Astrocyte (in vitro differentiated cells and primary cell): ENCODE measurements at regions not wholly inside any gene's neighbourhood (a gene's known extent, or its start where the extent isn't known, plus 50 kb on each side); places are given as distances from the start of the nearest gene placed in this dataset.

ENCODE experiments used
- EZH2 ChIP-seq: IDR thresholded peaks from 2 replicates; pipeline ENCODE4 v1.6.1; 2012; ENCODE audit warnings: mild to moderate bottlenecking, low read length, inconsistent platforms; ENCODE audit not compliant: insufficient read depth
- TF ChIP-seq, protein P1 (sequence below): IDR thresholded peaks from 2 replicates; pipeline ENCODE4 v1.5.1; 2011; ENCODE audit warnings: low read depth, mild to moderate bottlenecking, inconsistent platforms, low read length, moderate library complexity; ENCODE audit not compliant: insufficient read depth

DNA sequence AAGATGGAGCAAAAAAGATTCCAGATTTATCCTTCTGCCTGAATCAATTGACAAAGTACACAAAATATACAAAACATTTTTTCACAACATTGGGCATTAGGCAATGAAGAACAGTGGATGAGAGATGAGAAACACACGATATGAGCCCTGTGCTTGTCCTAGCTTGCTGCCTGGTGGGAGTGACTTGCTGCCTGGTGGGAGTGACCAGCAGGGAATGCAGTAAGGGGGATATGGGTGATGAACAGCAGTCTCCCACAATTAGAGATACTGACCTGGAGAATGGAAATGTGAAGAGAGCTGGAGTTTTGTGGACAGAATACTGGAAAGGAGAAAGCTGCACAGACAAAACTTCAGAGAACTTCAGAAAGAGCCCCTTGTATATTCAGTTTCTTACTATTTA lies 629.4 kb upstream of the FRG1 start:
- TF ChIP-seq, protein P1, sequence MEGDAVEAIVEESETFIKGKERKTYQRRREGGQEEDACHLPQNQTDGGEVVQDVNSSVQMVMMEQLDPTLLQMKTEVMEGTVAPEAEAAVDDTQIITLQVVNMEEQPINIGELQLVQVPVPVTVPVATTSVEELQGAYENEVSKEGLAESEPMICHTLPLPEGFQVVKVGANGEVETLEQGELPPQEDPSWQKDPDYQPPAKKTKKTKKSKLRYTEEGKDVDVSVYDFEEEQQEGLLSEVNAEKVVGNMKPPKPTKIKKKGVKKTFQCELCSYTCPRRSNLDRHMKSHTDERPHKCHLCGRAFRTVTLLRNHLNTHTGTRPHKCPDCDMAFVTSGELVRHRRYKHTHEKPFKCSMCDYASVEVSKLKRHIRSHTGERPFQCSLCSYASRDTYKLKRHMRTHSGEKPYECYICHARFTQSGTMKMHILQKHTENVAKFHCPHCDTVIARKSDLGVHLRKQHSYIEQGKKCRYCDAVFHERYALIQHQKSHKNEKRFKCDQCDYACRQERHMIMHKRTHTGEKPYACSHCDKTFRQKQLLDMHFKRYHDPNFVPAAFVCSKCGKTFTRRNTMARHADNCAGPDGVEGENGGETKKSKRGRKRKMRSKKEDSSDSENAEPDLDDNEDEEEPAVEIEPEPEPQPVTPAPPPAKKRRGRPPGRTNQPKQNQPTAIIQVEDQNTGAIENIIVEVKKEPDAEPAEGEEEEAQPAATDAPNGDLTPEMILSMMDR: no peak
- no peak for TF ChIP-seq EZH2
